HepG2 (cell line): ENCODE measurements at regions not wholly inside any gene's neighbourhood (a gene's known extent, or its start where the extent isn't known, plus 50 kb on each side); places are given as distances from the start of the nearest gene placed in this dataset.

Experiments
- PRDM15 ChIP-seq: sonication (generic); formaldehyde crosslinking; IDR thresholded peaks from 2 replicates; pipeline ENCODE4 v1.4.0; 2020; ENCODE audit warnings: missing genetic modification reagents
- ZNF407 ChIP-seq: sonication (generic); formaldehyde crosslinking; IDR thresholded peaks from one replicate; pipeline ENCODE4 v1.5.1; 2020; ENCODE audit warnings: mild to moderate bottlenecking, missing genetic modification reagents; ENCODE audit errors: not compliant biosample characterization
- TF ChIP-seq, protein P1 (sequence below): sonication (generic); formaldehyde crosslinking; IDR thresholded peaks from 2 replicates; pipeline ENCODE4 v1.5.0; 2020; ENCODE audit warnings: missing genetic modification reagents

DNA sequence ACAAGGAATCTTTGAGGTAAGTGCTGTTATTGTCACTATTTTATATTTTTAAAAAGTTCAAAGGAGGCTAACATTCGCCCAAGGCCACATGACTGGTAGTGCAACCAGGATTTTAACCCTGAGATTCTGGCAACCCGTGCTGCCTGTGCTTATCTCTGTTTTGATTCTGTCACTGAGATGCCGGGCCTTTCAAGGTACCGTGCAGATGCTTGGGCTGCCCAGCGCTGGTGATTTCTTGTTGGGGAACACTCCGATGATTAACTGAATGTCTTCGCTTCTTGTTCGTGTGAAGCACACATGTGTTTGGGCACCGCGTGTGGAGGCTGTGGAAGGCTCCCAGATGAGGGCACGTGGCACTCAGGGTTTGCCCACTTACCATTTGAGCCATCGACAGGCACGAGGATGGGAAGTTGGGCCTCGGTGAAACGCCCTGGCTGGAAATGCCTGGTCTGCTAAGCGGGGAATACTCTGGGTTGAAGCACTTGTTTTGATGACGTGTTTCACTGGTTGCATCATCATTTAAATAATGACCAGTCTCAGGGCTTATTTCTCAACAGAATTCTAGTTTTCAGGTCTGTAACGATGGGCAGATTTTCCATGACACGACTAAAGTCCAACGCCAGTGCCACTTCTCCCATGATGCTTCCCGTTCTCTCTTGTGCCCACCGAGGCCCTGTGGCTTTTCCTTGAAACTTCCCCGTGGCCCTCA is 392.7 kb downstream of the FGF9 start (continued):
- TF ChIP-seq ZNF407 (no peak), PRDM15 (no peak)
- TF ChIP-seq, protein P1, sequence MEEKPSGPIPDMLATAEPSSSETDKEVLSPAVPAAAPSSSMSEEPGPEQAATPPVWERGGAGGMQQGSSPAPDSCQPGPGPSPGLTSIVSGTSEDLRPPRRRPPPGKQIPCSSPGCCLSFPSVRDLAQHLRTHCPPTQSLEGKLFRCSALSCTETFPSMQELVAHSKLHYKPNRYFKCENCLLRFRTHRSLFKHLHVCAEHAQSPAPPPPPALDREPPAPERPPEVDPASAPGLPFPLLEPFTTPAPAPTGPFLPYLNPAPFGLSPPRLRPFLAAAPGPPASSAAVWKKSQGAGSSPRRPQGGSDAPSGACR (CRISPR knock-in tag) = no peak
- TF ChIP-seq, all 625 proteins: peak for 3
